Hepatocyte (in vitro differentiated cells): ENCODE measurements at regions not wholly inside any gene's neighbourhood (a gene's known extent, or its start where the extent isn't known, plus 50 kb on each side); places are given as distances from the start of the nearest gene placed in this dataset.
"Not testable (repeated sequence)": the region's sequence is repeated elsewhere in the genome, so short reads cannot be mapped to it uniquely, and the experiment has no call there.

ENCODE experiments used
- DNase-seq: peaks from one replicate; pipeline ENCODE4 v3.0.0-alpha.2; 2016; ENCODE audit warnings: low spot score
- H2AFZ ChIP-seq: fragments of 200-600 bp; sonication (generic); 2 replicates; pipeline ENCODE4 v1.6.0; 2016; ENCODE audit warnings: antibody characterized with exemption, mild to moderate bottlenecking
- H3K27ac ChIP-seq: fragments of 200-600 bp; sonication (generic); 2 replicates; pipeline ENCODE4 v1.5.1; 2016; ENCODE audit warnings: mild to moderate bottlenecking
- H3K27me3 ChIP-seq: fragments of 200-600 bp; sonication (generic); 2 replicates; pipeline ENCODE4 v1.6.1; 2016
- H3K36me3 ChIP-seq: fragments of 200-600 bp; sonication (generic); replicated peaks from 2 replicates; pipeline ENCODE4 v1.5.1; 2016; ENCODE audit warnings: low read depth; ENCODE audit not compliant: insufficient read depth
- H3K4me1 ChIP-seq: fragments of 200-600 bp; sonication (generic); 2 replicates; pipeline ENCODE4 v1.5.1; 2016; ENCODE audit warnings: mild to moderate bottlenecking, moderate library complexity; ENCODE audit not compliant: insufficient read depth
- H3K4me2 ChIP-seq: fragments of 200-600 bp; sonication (generic); 2 replicates; pipeline ENCODE4 v1.6.0; 2016
- H3K4me3 ChIP-seq: fragments of 200-600 bp; sonication (generic); 2 replicates; pipeline ENCODE4 v1.5.1; 2016; ENCODE audit warnings: mild to moderate bottlenecking
- H3K79me2 ChIP-seq: fragments of 200-600 bp; sonication (generic); 2 replicates; pipeline ENCODE4 v1.6.0; 2017; ENCODE audit warnings: mild to moderate bottlenecking
- H3K9me2 ChIP-seq: fragments of 200-600 bp; sonication (generic); replicated peaks from 2 replicates; pipeline ENCODE4 v1.6.0; 2017; ENCODE audit warnings: mild to moderate bottlenecking; ENCODE audit not compliant: insufficient read depth
- H3K9me3 ChIP-seq: fragments of 200-600 bp; sonication (generic); 2 replicates; pipeline ENCODE4 v1.5.1; 2016; ENCODE audit warnings: low read depth, mild to moderate bottlenecking
- H4K20me1 ChIP-seq: fragments of 200-600 bp; sonication (generic); 2 replicates; pipeline ENCODE4 v1.6.0; 2016; ENCODE audit warnings: mild to moderate bottlenecking; ENCODE audit not compliant: insufficient read depth, poor library complexity, severe bottlenecking
- CTCF ChIP-seq: fragments of 200-600 bp; sonication (generic); IDR thresholded peaks from 2 replicates; pipeline ENCODE4 v1.5.1; 2016; ENCODE audit warnings: antibody characterized with exemption, mild to moderate bottlenecking; ENCODE audit not compliant: poor library complexity
- EZH2 ChIP-seq: fragments of 200-600 bp; sonication (generic); IDR thresholded peaks from 2 replicates; pipeline ENCODE4 v1.6.1; 2016; ENCODE audit warnings: antibody characterized with exemption, mild to moderate bottlenecking, borderline replicate concordance
- EZH2phosphoT487 ChIP-seq: fragments of 200-600 bp; sonication (generic); IDR thresholded peaks from one replicate; pipeline ENCODE4 v1.6.1; 2018; ENCODE audit warnings: antibody characterized with exemption, mild to moderate bottlenecking, low read depth, moderate library complexity; ENCODE audit not compliant: unreplicated experiment, severe bottlenecking
- WGBS: methylation state at CpG from one replicate; pipeline ENCODE4 v1.1.6; 2016; ENCODE audit warnings: low lambda C conversion rate; ENCODE audit errors: missing lambda C conversion rate; 5-methylcytosine and 5-hydroxymethylcytosine counted together

- no peaks in the 10 kb centered on the region for H3K27me3 ChIP-seq
- no peaks in the 10 kb centered on the region for H3K9me3 ChIP-seq
- no peak overlapping the region for H3K4me2 ChIP-seq
- no peaks in the 10 kb centered on the region for H4K20me1 ChIP-seq
- no peak overlapping the region for H2AFZ ChIP-seq
- no peak for TF ChIP-seq CTCF
- TF ChIP-seq EZH2phosphoT487: no peak
- TF ChIP-seq EZH2: no peak
- no peak overlapping the region for H3K4me3 ChIP-seq
- H3K9me2 ChIP-seq: no peaks in the 10 kb centered on the region
- no peaks in the 10 kb centered on the region for H3K4me1 ChIP-seq
- H3K27ac ChIP-seq: no peak overlapping the region
- WGBS: 87% methylated on average over 7 of the region's 7 CpGs
- DNase-seq: no peak
- H3K36me3 ChIP-seq: no peaks in the 10 kb centered on the region
- H3K79me2 ChIP-seq: no peaks in the 10 kb centered on the region
Observed at GRCh38 chr19:14322889-14323463, 58.3 kb upstream of the ADGRE5 start.

GRCh38 chr19:14320253-14320652 is 61.0 kb upstream of the ADGRE5 start:
- Histone ChIP-seq H3K79me2 (no peaks in the 10 kb centered on the region), H3K4me2 (no peak overlapping the region), H4K20me1 (no peaks in the 10 kb centered on the region), H3K27ac (no peak overlapping the region), H2AFZ (no peak overlapping the region), H3K27me3 (no peaks in the 10 kb centered on the region), H3K4me1 (no peaks in the 10 kb centered on the region), H3K4me3 (no peak overlapping the region), H3K36me3 (no peaks in the 10 kb centered on the region), H3K9me3 (no peaks in the 10 kb centered on the region), H3K9me2 (no peaks in the 10 kb centered on the region)
- TF ChIP-seq CTCF: no peak
- no peak for TF ChIP-seq EZH2phosphoT487
- TF ChIP-seq EZH2: no peak
- 94% methylated on average over 3 of the region's 3 CpGs for WGBS
- DNase-seq: no peak

GRCh38 chr19:14319720-14320119 is 61.5 kb upstream of the ADGRE5 start:
- H4K20me1 ChIP-seq, H3K4me2 ChIP-seq, H2AFZ ChIP-seq, H3K27ac ChIP-seq, H3K36me3 ChIP-seq, H3K79me2 ChIP-seq, H3K4me1 ChIP-seq, H3K9me2 ChIP-seq, H3K27me3 ChIP-seq, DNase-seq, H3K9me3 ChIP-seq, H3K4me3 ChIP-seq: not testable (repeated sequence)
- 95% methylated on average over 6 of the region's 6 CpGs for WGBS

GRCh38 chr19:14318873-14319272 is 62.4 kb upstream of the ADGRE5 start:
- Histone ChIP-seq H2AFZ (no peak overlapping the region), H3K27ac (no peak overlapping the region), H3K79me2 (no peaks in the 10 kb centered on the region), H3K27me3 (no peaks in the 10 kb centered on the region), H4K20me1 (no peaks in the 10 kb centered on the region), H3K9me3 (no peaks in the 10 kb centered on the region), H3K4me2 (no peak overlapping the region), H3K9me2 (no peaks in the 10 kb centered on the region), H3K4me1 (no peaks in the 10 kb centered on the region), H3K36me3 (no peaks in the 10 kb centered on the region), H3K4me3 (no peak overlapping the region)
- WGBS: 40% methylated on average over 12 of the region's 12 CpGs
- TF ChIP-seq CTCF (peak; percentile 5), EZH2 (no peak)
- DNase-seq: peak; percentile 19
